ENCODE measurements at regions not wholly inside any gene's neighbourhood (a gene's known extent, or its start where the extent isn't known, plus 50 kb on each side); places are given as distances from the start of the nearest gene placed in this dataset.

DNA sequence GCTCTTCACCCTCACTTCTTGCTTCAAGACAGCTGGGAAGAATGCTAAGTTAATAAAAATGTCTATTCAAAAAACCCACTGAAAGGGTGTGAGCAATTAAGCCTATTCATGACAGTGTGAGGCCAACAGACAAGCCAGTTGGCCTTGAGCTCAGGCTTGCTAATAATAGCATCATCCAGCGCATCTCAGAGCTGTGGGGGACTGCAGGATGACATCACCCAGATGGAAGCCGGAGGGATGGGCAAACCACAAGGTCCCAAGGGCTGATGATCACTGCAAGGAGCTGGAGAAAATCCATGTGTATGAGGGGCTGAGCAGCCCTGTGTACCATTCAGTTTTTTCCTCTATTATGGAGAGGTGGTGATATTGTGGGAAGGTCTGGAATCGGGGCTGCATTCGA is 770.4 kb downstream of the TNS3 start:
- Histone ChIP-seq H3K36me3 (no peaks in the 10 kb centered on the region), H3K27ac (no peak overlapping the region), H3K27me3 (no peaks in the 10 kb centered on the region), H3K4me1 (no peaks in the 10 kb centered on the region), H3K4me3 (no peak overlapping the region), H3K9me3 (peaks cover 2% of the 10 kb centered on the region)
- DNase-seq (ENCODE audit: extremely low spot score in 2 of 2), result no peak
- TF ChIP-seq, protein P1, sequence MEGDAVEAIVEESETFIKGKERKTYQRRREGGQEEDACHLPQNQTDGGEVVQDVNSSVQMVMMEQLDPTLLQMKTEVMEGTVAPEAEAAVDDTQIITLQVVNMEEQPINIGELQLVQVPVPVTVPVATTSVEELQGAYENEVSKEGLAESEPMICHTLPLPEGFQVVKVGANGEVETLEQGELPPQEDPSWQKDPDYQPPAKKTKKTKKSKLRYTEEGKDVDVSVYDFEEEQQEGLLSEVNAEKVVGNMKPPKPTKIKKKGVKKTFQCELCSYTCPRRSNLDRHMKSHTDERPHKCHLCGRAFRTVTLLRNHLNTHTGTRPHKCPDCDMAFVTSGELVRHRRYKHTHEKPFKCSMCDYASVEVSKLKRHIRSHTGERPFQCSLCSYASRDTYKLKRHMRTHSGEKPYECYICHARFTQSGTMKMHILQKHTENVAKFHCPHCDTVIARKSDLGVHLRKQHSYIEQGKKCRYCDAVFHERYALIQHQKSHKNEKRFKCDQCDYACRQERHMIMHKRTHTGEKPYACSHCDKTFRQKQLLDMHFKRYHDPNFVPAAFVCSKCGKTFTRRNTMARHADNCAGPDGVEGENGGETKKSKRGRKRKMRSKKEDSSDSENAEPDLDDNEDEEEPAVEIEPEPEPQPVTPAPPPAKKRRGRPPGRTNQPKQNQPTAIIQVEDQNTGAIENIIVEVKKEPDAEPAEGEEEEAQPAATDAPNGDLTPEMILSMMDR (IDR thresholded peaks at IDR 0.05), result no peak
- intact Hi-C loops (cut with DNase I), result no loop called here

DNA sequence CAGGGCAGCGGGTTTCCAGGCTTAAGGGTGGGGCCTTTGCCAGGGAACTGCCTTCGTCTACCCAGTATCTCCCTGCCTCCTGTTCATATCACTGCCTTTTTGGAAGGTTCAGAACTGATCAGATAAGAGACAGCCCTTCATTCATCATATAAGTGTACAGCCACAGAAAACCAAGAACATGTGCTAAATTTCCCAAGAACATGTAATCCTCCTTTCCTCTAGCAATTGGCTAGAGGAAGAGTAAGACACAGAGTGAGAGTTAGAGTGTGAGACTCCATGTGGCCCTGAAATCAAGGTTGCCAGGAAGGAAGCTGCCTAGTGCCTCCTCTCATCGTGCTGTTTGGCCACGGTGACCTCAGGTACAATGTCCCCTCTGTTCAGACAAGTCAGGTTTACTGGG is 770.9 kb downstream of the TNS3 start:
- TF ChIP-seq POLR2A (IDR thresholded peaks at IDR 0.05) (no peak), POLR2AphosphoS5 (IDR thresholded peaks at IDR 0.05; ENCODE audit: insufficient read depth in 1 of 2, low read depth in 1 of 2) (no peak)
- TF ChIP-seq, protein P1 (IDR thresholded peaks at IDR 0.05), result no peak
- no peaks in the 10 kb centered on the region for H3K36me3 ChIP-seq
- H3K4me1 ChIP-seq, result no peaks in the 10 kb centered on the region
- no peaks in the 10 kb centered on the region for H3K27me3 ChIP-seq
- DNase-seq (ENCODE audit: extremely low spot score in 2 of 2), result no peak
- no peak overlapping the region for H3K27ac ChIP-seq
- intact Hi-C loops (cut with DNase I), result no loop called here
- no peak overlapping the region for H3K4me3 ChIP-seq
- H3K9me3 ChIP-seq, result no peaks in the 10 kb centered on the region

DNA sequence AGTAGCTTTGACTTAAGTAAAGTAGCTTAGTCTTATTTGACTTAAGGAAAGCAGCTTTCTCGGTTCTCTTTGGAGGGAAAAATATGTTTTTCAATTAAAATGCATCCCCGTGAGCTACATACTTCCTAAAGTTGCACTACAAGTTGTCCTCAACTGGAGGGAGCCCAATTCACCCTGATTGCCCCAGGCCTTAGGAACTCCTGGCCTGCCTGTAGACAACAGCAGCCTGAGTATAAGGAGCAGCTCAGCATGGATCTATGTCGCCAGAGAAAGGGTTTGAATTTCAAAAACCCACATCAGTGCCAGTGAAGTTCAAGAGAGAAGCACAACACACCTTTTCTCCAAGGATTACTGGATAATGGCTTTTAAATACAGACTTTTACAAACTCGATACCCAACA is 772.0 kb downstream of the TNS3 start:
- Histone ChIP-seq H3K4me3 (no peak overlapping the region), H3K36me3 (no peaks in the 10 kb centered on the region), H3K27ac (no peak overlapping the region), H3K9me3 (no peaks in the 10 kb centered on the region), H3K27me3 (no peaks in the 10 kb centered on the region), H3K4me1 (no peaks in the 10 kb centered on the region)
- no peak for DNase-seq (ENCODE audit: extremely low spot score in 2 of 2)
- TF ChIP-seq, protein P1 (IDR thresholded peaks at IDR 0.05), result no peak
- TF ChIP-seq POLR2A (IDR thresholded peaks at IDR 0.05), result no peak
- intact Hi-C loops (cut with DNase I), result no loop called here

DNA sequence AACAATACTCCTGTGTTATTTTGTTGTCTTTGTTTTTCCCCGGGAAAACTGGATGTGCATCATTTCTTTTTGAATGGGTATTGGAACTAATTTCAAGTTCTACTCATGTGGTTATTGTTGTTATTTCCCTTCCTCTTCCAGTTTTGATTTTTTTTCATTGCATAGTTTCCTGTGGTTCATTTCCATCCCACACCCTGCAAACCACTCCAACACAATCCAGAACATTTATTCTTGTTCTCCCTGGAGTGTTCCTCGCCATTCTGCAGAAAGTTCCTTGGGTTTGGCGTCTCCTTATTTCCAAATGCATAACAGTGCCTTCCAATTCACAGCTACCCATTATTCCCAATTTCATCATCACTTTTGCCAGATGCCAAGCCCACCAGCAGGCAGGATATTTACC is 775.1 kb downstream of the TNS3 start:
- Histone ChIP-seq H3K27ac (no peak overlapping the region), H3K36me3 (no peaks in the 10 kb centered on the region), H3K4me1 (no peaks in the 10 kb centered on the region), H3K27me3 (no peaks in the 10 kb centered on the region), H3K9me3 (no peaks in the 10 kb centered on the region), H3K4me3 (no peak overlapping the region)
- DNase-seq (ENCODE audit: extremely low spot score in 2 of 2), result no peak
- intact Hi-C loops (cut with DNase I), result no loop called here
- TF ChIP-seq POLR2AphosphoS5 (IDR thresholded peaks at IDR 0.05; ENCODE audit: insufficient read depth in 1 of 2, low read depth in 1 of 2) (no peak), POLR2A (IDR thresholded peaks at IDR 0.05) (no peak)
- TF ChIP-seq, protein P1 (IDR thresholded peaks at IDR 0.05), result no peak

DNA sequence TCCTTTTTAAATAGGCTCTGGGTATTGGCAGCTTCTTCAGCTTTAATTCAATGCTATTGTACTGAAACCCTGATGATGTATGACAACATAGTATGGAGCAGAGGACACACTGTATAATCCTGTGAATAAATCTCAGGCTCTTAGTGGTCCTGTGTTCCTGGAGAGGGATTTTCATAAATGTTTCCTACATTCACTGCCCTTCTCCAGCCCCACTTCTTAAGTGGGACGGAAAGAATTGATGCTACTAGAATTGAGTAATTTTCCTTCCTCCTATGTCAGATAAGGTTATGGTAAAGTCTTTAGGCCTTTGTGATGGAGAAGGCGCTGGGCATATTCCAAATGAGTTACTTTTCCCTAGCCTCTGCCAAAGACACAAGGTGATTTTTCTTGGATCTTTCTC is 779.4 kb downstream of the TNS3 start:
- no peaks in the 10 kb centered on the region for H3K4me1 ChIP-seq
- TF ChIP-seq POLR2AphosphoS5 (IDR thresholded peaks at IDR 0.05; ENCODE audit: insufficient read depth in 1 of 2, low read depth in 1 of 2), result no peak
- no peak for TF ChIP-seq POLR2A (IDR thresholded peaks at IDR 0.05)
- TF ChIP-seq, protein P1 (IDR thresholded peaks at IDR 0.05), result no peak
- H3K27ac ChIP-seq, result no peak overlapping the region
- intact Hi-C loops (cut with DNase I), result no loop called here
- H3K27me3 ChIP-seq, result no peaks in the 10 kb centered on the region
- H3K36me3 ChIP-seq, result no peaks in the 10 kb centered on the region
- DNase-seq (ENCODE audit: extremely low spot score in 2 of 2), result no peak
- no peak overlapping the region for H3K4me3 ChIP-seq
- H3K9me3 ChIP-seq, result no peaks in the 10 kb centered on the region
